SK-N-SH treated with all-trans-retinoic acid at 6 μM for 48 hours (cell line): ENCODE measurements at regions not wholly inside any gene's neighbourhood (a gene's known extent, or its start where the extent isn't known, plus 50 kb on each side); places are given as distances from the start of the nearest gene placed in this dataset.

ENCODE experiments used
- ATAC-seq: fragments of 200-7000 bp; cut with Tn5 transposase; 3 replicates; pipeline ENCODE4 v1.9.1; 2020; ENCODE audit warnings: mild to moderate bottlenecking, moderate library complexity
- ARNTL ChIP-seq: fragments of 450-650 bp; formaldehyde crosslinking; IDR thresholded peaks from 2 replicates; pipeline ENCODE4 v1.5.0; 2020; ENCODE audit warnings: low read depth, mild to moderate bottlenecking, moderate library complexity, borderline replicate concordance
- BACH2 ChIP-seq: fragments of 250-450 bp; sonication (Bioruptor Pico); IDR thresholded peaks from 2 replicates; pipeline ENCODE4 v1.9.0; 2021; ENCODE audit warnings: mild to moderate bottlenecking, borderline replicate concordance
- CSDC2 ChIP-seq: fragments of 250-450 bp; sonication (Bioruptor Pico); IDR thresholded peaks from 2 replicates; pipeline ENCODE4 v1.5.0; 2020; ENCODE audit warnings: mild to moderate bottlenecking, moderate library complexity
- CSRNP3 ChIP-seq: fragments of 250-450 bp; sonication (Bioruptor Pico); IDR thresholded peaks from 2 replicates; pipeline ENCODE4 v1.5.1; 2021; ENCODE audit warnings: mild to moderate bottlenecking, moderate library complexity
- ESRRG ChIP-seq: fragments of 250-450 bp; sonication (Bioruptor Pico); IDR thresholded peaks from 2 replicates; pipeline ENCODE4 v1.6.1; 2021; ENCODE audit warnings: mild to moderate bottlenecking
- GLIS3 ChIP-seq: fragments of 250-450 bp; sonication (Bioruptor Pico); IDR thresholded peaks from 2 replicates; pipeline ENCODE4 v1.5.0; 2020; ENCODE audit warnings: mild to moderate bottlenecking, moderate library complexity
- ISL1 ChIP-seq: fragments of 250-450 bp; sonication (Bioruptor Pico); IDR thresholded peaks from 2 replicates; pipeline ENCODE4 v2.1.2; 2022; ENCODE audit warnings: mild to moderate bottlenecking, moderate library complexity
- OSR1 ChIP-seq: fragments of 250-450 bp; sonication (Bioruptor Pico); IDR thresholded peaks from 2 replicates; pipeline ENCODE4 v1.8.0; 2022; ENCODE audit warnings: moderate library complexity, mild to moderate bottlenecking, inconsistent platforms
- POU6F1 ChIP-seq: fragments of 250-450 bp; sonication (Bioruptor Pico); IDR thresholded peaks from 2 replicates; pipeline ENCODE4 v1.8.0; 2021; ENCODE audit warnings: low read depth, mild to moderate bottlenecking, moderate library complexity, borderline replicate concordance
- RARB ChIP-seq: fragments of 250-450 bp; sonication (Bioruptor Pico); IDR thresholded peaks from 2 replicates; pipeline ENCODE4 v1.8.0; 2021; ENCODE audit warnings: mild to moderate bottlenecking, moderate library complexity
- SNAI2 ChIP-seq: fragments of 250-450 bp; sonication (Bioruptor Pico); IDR thresholded peaks from 2 replicates; pipeline ENCODE4 v1.5.0; 2020; ENCODE audit warnings: mild to moderate bottlenecking, moderate library complexity
- TCF4 ChIP-seq: fragments of 250-450 bp; sonication (Bioruptor Pico); IDR thresholded peaks from 2 replicates; pipeline ENCODE4 v1.8.0; 2021; ENCODE audit warnings: mild to moderate bottlenecking, moderate library complexity, borderline replicate concordance
- TOX ChIP-seq: fragments of 250-450 bp; sonication (Bioruptor Pico); IDR thresholded peaks from 2 replicates; pipeline ENCODE4 v1.8.0; 2021; ENCODE audit warnings: mild to moderate bottlenecking, moderate library complexity, borderline replicate concordance
- ZC3H10 ChIP-seq: fragments of 250-450 bp; sonication (Bioruptor Pico); IDR thresholded peaks from 2 replicates; pipeline ENCODE4 v1.5.1; 2021; ENCODE audit warnings: mild to moderate bottlenecking, moderate library complexity
- ZFP3 ChIP-seq: fragments of 250-450 bp; sonication (Bioruptor Pico); IDR thresholded peaks from 2 replicates; pipeline ENCODE4 v1.5.0; 2020; ENCODE audit warnings: mild to moderate bottlenecking, moderate library complexity
- ZFP30 ChIP-seq: fragments of 450-650 bp; formaldehyde crosslinking; IDR thresholded peaks from 2 replicates; pipeline ENCODE4 v1.5.0; 2022; ENCODE audit warnings: mild to moderate bottlenecking, moderate library complexity
- ZNF565 ChIP-seq: fragments of 450-650 bp; formaldehyde crosslinking; conservative IDR thresholded peaks from 2 replicates; pipeline ENCODE4 v1.5.0; 2020; ENCODE audit warnings: low read depth, mild to moderate bottlenecking, moderate library complexity
- ZNF70 ChIP-seq: fragments of 450-650 bp; formaldehyde crosslinking; IDR thresholded peaks from 2 replicates; pipeline ENCODE4 v1.5.0; 2020; ENCODE audit warnings: mild to moderate bottlenecking, moderate library complexity
- ZNF8 ChIP-seq: fragments of 450-650 bp; formaldehyde crosslinking; IDR thresholded peaks from 2 replicates; pipeline ENCODE4 v1.5.0; 2020; ENCODE audit warnings: mild to moderate bottlenecking, moderate library complexity

- TF ChIP-seq CSDC2 (CRISPR knock-in tag) (no peak), RARB (CRISPR knock-in tag) (no peak)
- TF ChIP-seq, all 23 proteins: peak for 0
- no peak for ATAC-seq
Measured at GRCh38 chr5:15254607-15255006, 245.4 kb upstream of the FBXL7 start.

- TF ChIP-seq ZFP30 (CRISPR knock-in tag) (no peak), RARB (CRISPR knock-in tag) (no peak), TCF4 (no peak), BACH2 (CRISPR knock-in tag) (no peak), TOX (CRISPR knock-in tag) (no peak), ZNF565 (no peak), POU6F1 (CRISPR knock-in tag) (no peak)
- no peak for ATAC-seq
Measured at GRCh38 chr5:15252331-15252730, 247.6 kb upstream of the FBXL7 start.

- peak; percentile 60; the same call in 2 of the 3 replicates for ATAC-seq
Measured at GRCh38 chr5:15249152-15249551, 250.8 kb upstream of the FBXL7 start.

GRCh38 chr5:15248731-15249130 lies 251.2 kb upstream of the FBXL7 start:
- no peak for ATAC-seq
- TF ChIP-seq BACH2 (CRISPR knock-in tag) (no peak), CSDC2 (CRISPR knock-in tag) (no peak), ZNF8 (CRISPR knock-in tag) (no peak), ARNTL (CRISPR knock-in tag) (no peak), RARB (CRISPR knock-in tag) (no peak), ZNF70 (no peak)

More at GRCh38 chr5:15249152-15249551, 250.8 kb upstream of the FBXL7 start:
- TF ChIP-seq CSDC2 (CRISPR knock-in tag), result no peak
- TF ChIP-seq ARNTL (CRISPR knock-in tag), result no peak
- TF ChIP-seq ZFP3 (CRISPR knock-in tag), result no peak
- TF ChIP-seq ISL1 (CRISPR knock-in tag), result peak; percentile 38; the same call in 1 of the 2 replicates
- TF ChIP-seq CSRNP3 (CRISPR knock-in tag), result no peak
- no peak for TF ChIP-seq BACH2 (CRISPR knock-in tag)
- no peak for TF ChIP-seq OSR1 (CRISPR knock-in tag)
- no peak for TF ChIP-seq ZNF8 (CRISPR knock-in tag)
- TF ChIP-seq ZFP30 (CRISPR knock-in tag), result no peak

- TF ChIP-seq ZFP3 (CRISPR knock-in tag) (no peak), RARB (CRISPR knock-in tag) (no peak), ZC3H10 (CRISPR knock-in tag) (no peak), ESRRG (CRISPR knock-in tag) (no peak), CSRNP3 (CRISPR knock-in tag) (no peak)
- ATAC-seq, result no peak
Measured at GRCh38 chr5:15245913-15246312, 254.1 kb upstream of the FBXL7 start.

- TF ChIP-seq GLIS3, result no peak
- TF ChIP-seq ISL1 (CRISPR knock-in tag), result no peak
- TF ChIP-seq ZC3H10 (CRISPR knock-in tag), result no peak
- no peak for TF ChIP-seq CSRNP3 (CRISPR knock-in tag)
- TF ChIP-seq ZNF70, result no peak
- no peak for TF ChIP-seq POU6F1 (CRISPR knock-in tag)
- no peak for TF ChIP-seq ZFP30 (CRISPR knock-in tag)
- no peak for TF ChIP-seq SNAI2
- TF ChIP-seq CSDC2 (CRISPR knock-in tag), result no peak
- no peak for TF ChIP-seq ZFP3 (CRISPR knock-in tag)
- TF ChIP-seq RARB (CRISPR knock-in tag), result no peak
- no peak for TF ChIP-seq OSR1 (CRISPR knock-in tag)
- ATAC-seq, result no peak
Measured at GRCh38 chr5:15243301-15244020, 256.5 kb upstream of the FBXL7 start.
